K562 (cell line): ENCODE measurements at regions not wholly inside any gene's neighbourhood (a gene's known extent, or its start where the extent isn't known, plus 50 kb on each side); places are given as distances from the start of the nearest gene placed in this dataset.

Experiments
- ATAC-seq: fragments of 200-7000 bp; cut with Tn5 transposase; 3 replicates; pipeline ENCODE4 v1.9.1; 2020; ENCODE audit warnings: moderate library complexity
- BruUV-seq: library from RNA; stranded (reverse); fragments of 400-500 nt; replicated peaks from 2 replicates; lab custom pipeline; 2021; lab: Mats Ljungman, UMichigan
- CTCF ChIA-PET: fragments of 300-600 bp; formaldehyde crosslinking; extraction: SDS; loops from one replicate; lab custom pipeline; 2021; ENCODE audit warnings: low intra/inter-chr PET ratio; lab: Yijun Ruan, JAX
- POLR2A ChIA-PET: fragments of 300-600, 350-650 bp; sonication (Branson Sonifier 250); formaldehyde crosslinking; extraction: SDS; loops from one replicate; lab custom pipeline; 2021; ENCODE audit warnings: antibody characterized with exemption, inconsistent platforms; lab: Yijun Ruan, JAX
- DNase-seq, 4 experiments: peaks; one replicate each; pipeline versions ENCODE4 v3.0.0 to v3.0.0-alpha.2; 2011 to 2018; ENCODE audit warnings: low spot score in 3 of 4, mixed read lengths in 3 of 4; ENCODE audit errors: extremely low read depth in 1 of 4
- FAIRE-seq: peaks from 2 replicates; lab custom pipeline; 2011; peaks lifted over from hg19 to GRCh38; lab: Jason Lieb, UNC
- H2AFZ ChIP-seq: 2 replicates; pipeline ENCODE4 v1.6.0; 2011; ENCODE audit warnings: low read depth, low read length, control low read depth, inconsistent platforms
- H3K27ac ChIP-seq: fragments of 200-600 bp; 3 replicates; pipeline ENCODE4 v1.8.0; 2011; ENCODE audit warnings: low read depth, mild to moderate bottlenecking, control low read depth, inconsistent platforms, low read length, moderate library complexity, mixed read lengths; ENCODE audit errors: extremely low read depth
- H3K27me3 ChIP-seq, 2 experiments: fragments of 300-600 bp in 1 of 2; 2 replicates in 1 of 2; 3 replicates in 1 of 2; pipeline versions ENCODE4 v1.6.0 to v1.8.0; 2011; ENCODE audit warnings: inconsistent platforms in 2 of 2, low read length in 2 of 2, mild to moderate bottlenecking in 1 of 2, mixed read lengths in 1 of 2, moderate library complexity in 1 of 2; ENCODE audit not compliant: control insufficient read depth in 2 of 2, insufficient read depth in 2 of 2
- H3K36me3 ChIP-seq: fragments of 300-600 bp; 3 replicates; pipeline ENCODE4 v1.8.0; 2011; ENCODE audit warnings: mild to moderate bottlenecking, low read length, inconsistent platforms; ENCODE audit not compliant: control insufficient read depth, insufficient read depth
- H3K4me1 ChIP-seq, 2 experiments: fragments of 200-600 bp in 1 of 2; replicated peaks in 1 of 2; 2 replicates in 1 of 2; 3 replicates in 1 of 2; pipeline versions ENCODE4 v1.5.1 to v1.8.0; 2011; ENCODE audit warnings: inconsistent platforms in 2 of 2, low read length in 2 of 2, mild to moderate bottlenecking in 1 of 2, mixed read lengths in 1 of 2, moderate library complexity in 1 of 2; ENCODE audit not compliant: control insufficient read depth in 2 of 2, insufficient read depth in 2 of 2
- H3K4me2 ChIP-seq: 2 replicates; pipeline ENCODE4 v1.6.1; 2011; ENCODE audit warnings: low read length, control low read depth, inconsistent platforms, mixed read lengths; ENCODE audit not compliant: insufficient read depth
- H3K4me3 ChIP-seq: fragments of 200-600 bp; sonication (generic), shearing (Covaris generic); 2 replicates; pipeline ENCODE4 v1.5.1; 2016; ENCODE audit warnings: control low read depth, inconsistent platforms
- H3K79me2 ChIP-seq: fragments of 200-600 bp; 3 replicates; pipeline ENCODE4 v1.8.0; 2011; ENCODE audit warnings: low read length, inconsistent platforms; ENCODE audit not compliant: control insufficient read depth, insufficient read depth
- H3K9ac ChIP-seq, 2 experiments: 2 replicates each; pipeline versions ENCODE4 v1.6.0 to v1.6.1; 2011; ENCODE audit warnings: low read depth in 2 of 2, low read length in 2 of 2, control low read depth in 1 of 2, inconsistent platforms in 1 of 2, mild to moderate bottlenecking in 1 of 2, mixed read lengths in 1 of 2; ENCODE audit not compliant: insufficient read depth in 1 of 2
- H3K9me1 ChIP-seq: one replicate; pipeline ENCODE4 v1.6.0; 2011; ENCODE audit warnings: inconsistent platforms, mild to moderate bottlenecking, low read length, moderate library complexity; ENCODE audit not compliant: control insufficient read depth, insufficient read depth
- H3K9me3 ChIP-seq: replicated peaks from 2 replicates; pipeline ENCODE4 v1.5.1; 2011; ENCODE audit warnings: low read depth, low read length, inconsistent platforms; ENCODE audit not compliant: control insufficient read depth, insufficient read depth
- H4K20me1 ChIP-seq: replicated peaks from 2 replicates; pipeline ENCODE4 v1.6.1; 2011; ENCODE audit warnings: low read length, inconsistent platforms, mixed read lengths; ENCODE audit not compliant: control insufficient read depth, insufficient read depth
- ATF7 ChIP-seq: fragments of 450-650 bp; IDR thresholded peaks from 2 replicates; pipeline ENCODE4 v1.7.1; 2014; ENCODE audit warnings: mild to moderate bottlenecking, moderate library complexity
- BRD4 ChIP-seq: fragments of 200-600 bp; sonication (generic); IDR thresholded peaks from 2 replicates; pipeline ENCODE4 v1.6.1; 2017; ENCODE audit warnings: inconsistent platforms
- CHCHD3 ChIP-seq: fragments of 250-450 bp; sonication (Bioruptor Pico); IDR thresholded peaks from 2 replicates; pipeline ENCODE4 v2.1.2; 2022; ENCODE audit warnings: mild to moderate bottlenecking
- DMBX1 ChIP-seq: fragments of 250-450 bp; sonication (Bioruptor Pico); IDR thresholded peaks from 2 replicates; pipeline ENCODE4 v1.8.0; 2022; ENCODE audit warnings: inconsistent platforms, mild to moderate bottlenecking, moderate library complexity, borderline replicate concordance
- ETS2 ChIP-seq: IDR thresholded peaks from 2 replicates; pipeline ENCODE4 v1.6.1; 2016; ENCODE audit warnings: borderline replicate concordance, missing genetic modification characterization, mild to moderate bottlenecking, moderate library complexity, missing compliant biosample characterization; ENCODE audit not compliant: poor library complexity, severe bottlenecking
- JUN ChIP-seq, 2 experiments: sonication (generic) in 1 of 2; formaldehyde crosslinking in 1 of 2; IDR thresholded peaks; 2 replicates each; pipeline versions ENCODE4 v1.6.1 to v1.8.0; 2012 to 2022; ENCODE audit warnings: borderline replicate concordance in 2 of 2, mild to moderate bottlenecking in 2 of 2, improper control_type of control experiment in 1 of 2, low read depth in 1 of 2, low read length in 1 of 2, missing genetic modification reagents in 1 of 2
- LARP7 ChIP-seq: fragments of 450-650 bp; IDR thresholded peaks from 2 replicates; pipeline ENCODE4 v1.6.1; 2016
- MEF2A ChIP-seq: IDR thresholded peaks from 2 replicates; pipeline ENCODE4 v1.6.1; 2011; ENCODE audit warnings: low read depth, mild to moderate bottlenecking, low read length, moderate library complexity; ENCODE audit not compliant: control insufficient read depth
- MEIS2 ChIP-seq: fragments of 450-650 bp; IDR thresholded peaks from 2 replicates; pipeline ENCODE4 v1.6.1; 2014; ENCODE audit warnings: mild to moderate bottlenecking; ENCODE audit not compliant: partially characterized antibody
- MIER1 ChIP-seq: fragments of 450-650 bp; IDR thresholded peaks from 2 replicates; pipeline ENCODE4 v1.6.1; 2016; ENCODE audit warnings: antibody characterized with exemption, mild to moderate bottlenecking, low read depth
- NEUROD1 ChIP-seq: fragments of 150-350 bp; IDR thresholded peaks from 2 replicates; pipeline ENCODE4 v1.6.1; 2014; ENCODE audit warnings: borderline replicate concordance, low read length, low read depth; ENCODE audit not compliant: partially characterized antibody
- RCOR1 ChIP-seq, 2 experiments: IDR thresholded peaks; 2 replicates each; pipeline ENCODE4 v1.6.1; 2012; ENCODE audit warnings: low read depth in 2 of 2, low read length in 2 of 2, borderline replicate concordance in 1 of 2, improper control_type of control experiment in 1 of 2
- RUNX1 ChIP-seq: sonication (generic); IDR thresholded peaks from 2 replicates; pipeline ENCODE4 v1.6.1; 2016; ENCODE audit warnings: antibody characterized with exemption, low read depth
- STAT5A ChIP-seq: IDR thresholded peaks from 2 replicates; pipeline ENCODE4 v1.6.1; 2012; ENCODE audit warnings: low read length, inconsistent platforms, borderline replicate concordance
- ZNF232 ChIP-seq: sonication (generic); formaldehyde crosslinking; IDR thresholded peaks from 2 replicates; pipeline ENCODE4 v1.8.0; 2022; ENCODE audit warnings: mild to moderate bottlenecking, missing genetic modification reagents
- ZNF561 ChIP-seq: fragments of 450-650 bp; formaldehyde crosslinking; conservative IDR thresholded peaks from 2 replicates; pipeline ENCODE4 v1.4.0; 2020; ENCODE audit warnings: mild to moderate bottlenecking, moderate library complexity
- WGBS: fragments of 100-300 bp; shearing (Covaris generic); methylation state at CpG from one replicate; pipeline ENCODE4 v1.1.6; 2016; ENCODE audit warnings: low coverage, mixed read lengths; ENCODE audit not compliant: insufficient coverage; ENCODE audit errors: missing lambda C conversion rate; 5-methylcytosine and 5-hydroxymethylcytosine counted together
- in situ Hi-C: fragments of 300-500 bp; cut with MboI; formaldehyde crosslinking; loops from 4 replicates; pipeline ENCODE4 v1.15.0; 2018; ENCODE audit warnings: inconsistent platforms, mixed read lengths
- intact Hi-C: fragments of 100-400 bp; cut with micrococcal nuclease; formaldehyde crosslinking; loops from 2 replicates; pipeline ENCODE4 v1.14.2; 2022
- TF ChIP-seq, protein P1 (sequence below): fragments of 450-650 bp; IDR thresholded peaks from 2 replicates; pipeline ENCODE4 v1.6.1; 2017; ENCODE audit warnings: antibody characterized with exemption

DNA sequence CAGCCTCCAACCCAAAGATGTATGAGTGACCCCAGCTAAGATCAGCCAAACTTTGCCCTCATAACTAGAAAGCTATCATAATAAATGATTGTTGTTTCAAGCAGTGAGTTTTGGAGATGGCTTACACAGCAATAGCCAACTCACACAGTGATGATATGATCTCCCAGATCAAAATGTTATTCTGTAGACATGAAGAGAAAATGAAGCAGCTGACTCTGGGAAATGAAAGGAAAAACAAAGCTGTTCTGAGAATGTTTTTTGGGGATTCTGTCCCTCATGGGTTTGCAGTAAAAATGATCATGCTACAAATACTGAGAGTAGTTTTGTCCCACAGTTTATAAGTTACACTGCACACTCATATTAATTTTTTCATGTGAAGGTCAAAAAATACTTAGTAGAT lies 617.8 kb downstream of the MRPL39 start:
- in situ Hi-C loops: no loop called here
- no peak overlapping the region for H3K4me3 ChIP-seq
- H3K9me3 ChIP-seq: no peaks in the 10 kb centered on the region
- H3K27ac ChIP-seq: no peak overlapping the region
- no peaks in the 10 kb centered on the region for H3K4me1 ChIP-seq
- H3K4me2 ChIP-seq: no peak overlapping the region
- no peaks in the 10 kb centered on the region for H3K79me2 ChIP-seq
- H3K9me1 ChIP-seq: no peaks in the 10 kb centered on the region
- CTCF ChIA-PET: no interaction called here
- intact Hi-C loops: no loop called here
- BruUV-seq: no TSS peak
- no peaks in the 10 kb centered on the region for H3K36me3 ChIP-seq
- no peak for TF ChIP-seq LARP7
- no peak overlapping the region for H2AFZ ChIP-seq
- no peak for ATAC-seq
- H4K20me1 ChIP-seq: no peaks in the 10 kb centered on the region
- no peak for DNase-seq
- FAIRE-seq: no peak
- no peak overlapping the region for H3K9ac ChIP-seq
- POLR2A ChIA-PET: no interaction called here
- H3K27me3 ChIP-seq: no peaks in the 10 kb centered on the region

DNA sequence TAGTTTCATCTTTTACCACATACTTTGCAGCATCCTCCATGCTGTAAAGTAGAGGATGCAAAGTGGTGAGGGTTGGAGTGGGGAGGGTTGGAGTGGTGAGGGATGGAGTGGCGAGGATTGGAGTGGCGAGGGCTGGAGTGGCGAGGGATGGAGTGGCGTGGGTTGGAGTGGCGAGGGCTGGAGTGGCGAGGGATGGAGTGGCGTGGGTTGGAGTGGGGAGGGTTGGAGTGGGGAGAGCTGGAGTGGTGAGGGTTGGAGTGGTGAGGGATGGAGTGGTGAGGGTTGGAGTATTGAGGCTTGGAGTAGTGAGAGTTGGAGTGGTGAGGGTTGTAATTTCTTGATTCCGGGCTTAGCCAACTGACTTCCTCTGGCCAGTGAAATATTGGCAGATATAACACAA lies 618.3 kb downstream of the MRPL39 start:
- Histone ChIP-seq H3K4me1 (no peaks in the 10 kb centered on the region), H3K27ac (no peak overlapping the region), H3K9me1 (no peaks in the 10 kb centered on the region), H2AFZ (no peak overlapping the region), H3K9me3 (no peaks in the 10 kb centered on the region), H3K4me3 (no peak overlapping the region), H3K4me2 (no peak overlapping the region), H3K79me2 (no peaks in the 10 kb centered on the region), H3K27me3 (no peaks in the 10 kb centered on the region), H3K36me3 (no peaks in the 10 kb centered on the region), H3K9ac (no peak overlapping the region), H4K20me1 (no peaks in the 10 kb centered on the region)
- intact Hi-C loops: no loop called here
- ChIA-PET POLR2A (no interaction called here), CTCF (no interaction called here)
- FAIRE-seq: no peak
- BruUV-seq: no TSS peak
- 0% methylated on average over 8 of the region's 8 CpGs for WGBS
- in situ Hi-C loops: no loop called here
- no peak for DNase-seq
- ATAC-seq: no peak
- TF ChIP-seq MIER1: no peak
- no peak for TF ChIP-seq ZNF561 (CRISPR knock-in tag)
- no peak for TF ChIP-seq ZNF232
- no peak for TF ChIP-seq MEF2A
- TF ChIP-seq RUNX1: no peak
- TF ChIP-seq STAT5A: no peak
- TF ChIP-seq ATF7: no peak
- TF ChIP-seq JUN (IDR thresholded peaks at IDR 0.05; ENCODE audit: borderline replicate concordance, low read depth, low read length): no peak
- no peak for TF ChIP-seq JUN (CRISPR knock-in tag; IDR thresholded peaks at IDR 0.05; ENCODE audit: borderline replicate concordance)
- TF ChIP-seq ETS2 (tag): no peak
- no peak for TF ChIP-seq MEIS2
- no peak for TF ChIP-seq NEUROD1
- TF ChIP-seq RCOR1 (IDR thresholded peaks at IDR 0.05; ENCODE audit: borderline replicate concordance in 1 of 2, low read depth in 2 of 2, low read length in 2 of 2): no peak
- TF ChIP-seq, protein P1, sequence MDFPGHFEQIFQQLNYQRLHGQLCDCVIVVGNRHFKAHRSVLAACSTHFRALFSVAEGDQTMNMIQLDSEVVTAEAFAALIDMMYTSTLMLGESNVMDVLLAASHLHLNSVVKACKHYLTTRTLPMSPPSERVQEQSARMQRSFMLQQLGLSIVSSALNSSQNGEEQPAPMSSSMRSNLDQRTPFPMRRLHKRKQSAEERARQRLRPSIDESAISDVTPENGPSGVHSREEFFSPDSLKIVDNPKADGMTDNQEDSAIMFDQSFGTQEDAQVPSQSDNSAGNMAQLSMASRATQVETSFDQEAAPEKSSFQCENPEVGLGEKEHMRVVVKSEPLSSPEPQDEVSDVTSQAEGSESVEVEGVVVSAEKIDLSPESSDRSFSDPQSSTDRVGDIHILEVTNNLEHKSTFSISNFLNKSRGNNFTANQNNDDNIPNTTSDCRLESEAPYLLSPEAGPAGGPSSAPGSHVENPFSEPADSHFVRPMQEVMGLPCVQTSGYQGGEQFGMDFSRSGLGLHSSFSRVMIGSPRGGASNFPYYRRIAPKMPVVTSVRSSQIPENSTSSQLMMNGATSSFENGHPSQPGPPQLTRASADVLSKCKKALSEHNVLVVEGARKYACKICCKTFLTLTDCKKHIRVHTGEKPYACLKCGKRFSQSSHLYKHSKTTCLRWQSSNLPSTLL: no peak
- no peak for TF ChIP-seq BRD4
- no peak for TF ChIP-seq DMBX1 (CRISPR knock-in tag)
- no peak for TF ChIP-seq CHCHD3 (CRISPR knock-in tag)
